ENCODE measurements at regions not wholly inside any gene's neighbourhood (a gene's known extent, or its start where the extent isn't known, plus 50 kb on each side); places are given as distances from the start of the nearest gene placed in this dataset.

DNA sequence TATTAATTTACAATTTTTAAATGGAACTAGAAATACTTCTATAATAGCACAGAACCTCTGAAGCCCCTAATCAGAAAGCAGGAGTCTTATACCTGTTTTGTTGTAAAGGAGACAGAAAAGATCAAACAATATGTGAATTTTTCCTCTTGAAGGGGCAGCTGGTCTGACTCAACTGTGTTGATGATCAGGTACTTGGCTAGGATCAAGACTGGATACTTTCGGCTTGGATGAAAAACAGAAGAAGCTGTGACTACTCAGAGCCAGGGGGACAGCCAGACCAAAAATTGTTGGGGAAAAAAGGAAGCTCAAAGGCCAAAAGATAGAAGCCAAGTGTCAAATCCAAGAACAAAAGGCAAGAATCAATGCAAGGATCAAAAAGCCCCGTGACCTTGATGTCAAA lies 195.6 kb downstream of the KCTD12 start:
- TF ChIP-seq FOXM1 (IDR thresholded peaks at IDR 0.05; ENCODE audit: borderline replicate concordance) (no peak), SUZ12 (IDR thresholded peaks at IDR 0.05) (no peak), L3MBTL2 (conservative IDR thresholded peaks at IDR 0.05) (no peak), ZNF384 (IDR thresholded peaks at IDR 0.05) (no peak), ELF4 (IDR thresholded peaks at IDR 0.05) (no peak), NFRKB (IDR thresholded peaks at IDR 0.05) (no peak), TARDBP (IDR thresholded peaks at IDR 0.05) (no peak), FOXA1 (IDR thresholded peaks at IDR 0.05) (no peak), BHLHE40 (IDR thresholded peaks at IDR 0.05; ENCODE audit: borderline replicate concordance) (no peak), HDGF (IDR thresholded peaks at IDR 0.05; ENCODE audit: borderline replicate concordance) (no peak)

All from HEK293T (cell line).